ENCODE measurements at regions not wholly inside any gene's neighbourhood (a gene's known extent, or its start where the extent isn't known, plus 50 kb on each side); places are given as distances from the start of the nearest gene placed in this dataset.

DNA sequence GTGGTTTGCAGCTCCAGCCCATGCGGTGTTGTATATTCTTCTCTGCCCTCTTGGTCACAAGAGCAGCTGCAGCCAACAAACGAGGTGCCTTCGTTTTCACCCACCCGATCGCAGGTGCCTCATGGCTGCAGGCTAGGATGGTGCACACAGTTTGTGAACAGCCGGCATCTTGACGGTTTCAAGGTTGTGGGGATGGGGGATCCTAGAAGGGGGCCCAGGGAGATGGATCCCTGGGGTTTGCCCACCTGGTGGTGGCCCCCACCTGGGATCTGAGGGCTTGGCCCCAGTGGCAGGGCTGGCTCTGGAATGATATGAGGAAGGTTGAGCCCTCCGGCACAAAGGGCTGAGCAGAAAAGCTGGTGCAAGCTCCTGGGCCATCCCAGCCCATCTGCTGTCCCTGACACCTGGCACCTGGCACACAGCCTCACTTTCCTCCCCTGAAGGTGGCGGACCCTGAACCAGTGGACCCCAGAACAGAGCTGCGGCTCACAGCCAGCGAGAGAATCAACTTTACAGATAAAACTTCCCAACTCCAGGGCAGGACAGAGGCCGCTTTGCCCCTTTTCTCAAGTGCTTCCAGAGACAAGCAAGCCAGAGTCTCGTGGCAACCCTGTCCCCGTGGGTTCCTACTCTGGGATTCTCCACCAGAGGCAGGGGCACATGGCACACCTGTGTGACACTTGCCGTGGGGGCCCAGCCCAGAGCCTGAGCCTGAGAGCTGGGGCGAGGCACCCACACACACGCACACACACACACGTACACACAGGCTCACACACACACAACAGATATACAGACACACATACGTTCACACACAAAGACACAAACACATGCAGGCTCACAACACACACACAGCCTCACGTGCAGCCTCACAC is 177.3 kb upstream of the PPP2R2D start:
- TF ChIP-seq, protein P1, sequence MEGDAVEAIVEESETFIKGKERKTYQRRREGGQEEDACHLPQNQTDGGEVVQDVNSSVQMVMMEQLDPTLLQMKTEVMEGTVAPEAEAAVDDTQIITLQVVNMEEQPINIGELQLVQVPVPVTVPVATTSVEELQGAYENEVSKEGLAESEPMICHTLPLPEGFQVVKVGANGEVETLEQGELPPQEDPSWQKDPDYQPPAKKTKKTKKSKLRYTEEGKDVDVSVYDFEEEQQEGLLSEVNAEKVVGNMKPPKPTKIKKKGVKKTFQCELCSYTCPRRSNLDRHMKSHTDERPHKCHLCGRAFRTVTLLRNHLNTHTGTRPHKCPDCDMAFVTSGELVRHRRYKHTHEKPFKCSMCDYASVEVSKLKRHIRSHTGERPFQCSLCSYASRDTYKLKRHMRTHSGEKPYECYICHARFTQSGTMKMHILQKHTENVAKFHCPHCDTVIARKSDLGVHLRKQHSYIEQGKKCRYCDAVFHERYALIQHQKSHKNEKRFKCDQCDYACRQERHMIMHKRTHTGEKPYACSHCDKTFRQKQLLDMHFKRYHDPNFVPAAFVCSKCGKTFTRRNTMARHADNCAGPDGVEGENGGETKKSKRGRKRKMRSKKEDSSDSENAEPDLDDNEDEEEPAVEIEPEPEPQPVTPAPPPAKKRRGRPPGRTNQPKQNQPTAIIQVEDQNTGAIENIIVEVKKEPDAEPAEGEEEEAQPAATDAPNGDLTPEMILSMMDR (IDR thresholded peaks at IDR 0.05; ENCODE audit: poor library complexity): no peak
- TF ChIP-seq EZH2 (IDR thresholded peaks at IDR 0.05; ENCODE audit: borderline replicate concordance): no peak
